ENCODE measurements at regions not wholly inside any gene's neighbourhood (a gene's known extent, or its start where the extent isn't known, plus 50 kb on each side); places are given as distances from the start of the nearest gene placed in this dataset.

GRCh38 chr12:126496201-126496600 is 1431.0 kb downstream of the AACS start:
- TF ChIP-seq, protein P1, sequence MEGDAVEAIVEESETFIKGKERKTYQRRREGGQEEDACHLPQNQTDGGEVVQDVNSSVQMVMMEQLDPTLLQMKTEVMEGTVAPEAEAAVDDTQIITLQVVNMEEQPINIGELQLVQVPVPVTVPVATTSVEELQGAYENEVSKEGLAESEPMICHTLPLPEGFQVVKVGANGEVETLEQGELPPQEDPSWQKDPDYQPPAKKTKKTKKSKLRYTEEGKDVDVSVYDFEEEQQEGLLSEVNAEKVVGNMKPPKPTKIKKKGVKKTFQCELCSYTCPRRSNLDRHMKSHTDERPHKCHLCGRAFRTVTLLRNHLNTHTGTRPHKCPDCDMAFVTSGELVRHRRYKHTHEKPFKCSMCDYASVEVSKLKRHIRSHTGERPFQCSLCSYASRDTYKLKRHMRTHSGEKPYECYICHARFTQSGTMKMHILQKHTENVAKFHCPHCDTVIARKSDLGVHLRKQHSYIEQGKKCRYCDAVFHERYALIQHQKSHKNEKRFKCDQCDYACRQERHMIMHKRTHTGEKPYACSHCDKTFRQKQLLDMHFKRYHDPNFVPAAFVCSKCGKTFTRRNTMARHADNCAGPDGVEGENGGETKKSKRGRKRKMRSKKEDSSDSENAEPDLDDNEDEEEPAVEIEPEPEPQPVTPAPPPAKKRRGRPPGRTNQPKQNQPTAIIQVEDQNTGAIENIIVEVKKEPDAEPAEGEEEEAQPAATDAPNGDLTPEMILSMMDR (IDR thresholded peaks at IDR 0.05; ENCODE audit: control insufficient read depth, insufficient read depth, low read depth, low read length, missing control alignments), result no peak

DNA sequence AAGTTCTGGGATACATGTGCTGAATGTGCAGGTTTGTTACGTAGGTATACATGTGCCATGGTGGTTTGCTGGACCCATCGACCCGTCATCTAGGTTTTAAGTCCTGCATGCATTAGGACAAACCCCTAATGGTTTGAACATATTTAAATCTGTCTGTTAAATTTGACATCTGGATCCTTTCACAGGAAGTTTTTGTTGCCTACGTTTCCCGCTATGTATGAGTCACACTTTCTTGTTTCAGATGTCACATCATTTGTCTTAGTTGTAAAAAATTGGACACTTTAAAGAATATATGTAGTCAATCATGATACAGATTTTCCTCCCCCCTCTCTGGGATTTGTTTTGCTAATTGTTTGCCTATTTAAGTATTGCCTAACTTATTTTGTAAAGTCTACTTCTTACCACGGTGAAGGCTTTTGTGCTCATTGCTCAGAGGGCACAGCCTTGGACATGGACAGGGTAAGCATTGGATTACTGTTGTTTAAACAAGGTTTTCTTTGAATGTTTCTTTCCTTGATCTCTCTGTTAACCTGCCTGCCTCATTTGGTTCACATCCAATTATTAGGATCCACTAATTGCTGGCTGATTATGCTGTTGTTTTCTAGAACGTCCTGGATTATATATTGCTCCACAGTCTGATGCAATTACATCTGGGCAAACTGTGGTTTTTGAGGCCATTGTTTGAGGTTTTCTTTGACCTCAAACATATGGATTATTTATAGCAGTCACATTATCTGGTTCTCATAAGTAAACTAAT is 1441.4 kb downstream of the AACS start:
- TF ChIP-seq, protein P1 (IDR thresholded peaks at IDR 0.05; ENCODE audit: control insufficient read depth, insufficient read depth, low read depth, low read length, missing control alignments), result no peak
- DNase-seq (ENCODE audit: low read depth), result no peak
- H3K4me3 ChIP-seq (ENCODE audit: control insufficient read depth, low read depth, low read length), result no peak overlapping the region

More at GRCh38 chr12:126496201-126496600, 1431.0 kb downstream of the AACS start:
- DNase-seq (ENCODE audit: low read depth), result no peak
- H3K4me3 ChIP-seq (ENCODE audit: control insufficient read depth, low read depth, low read length), result no peak overlapping the region

DNA sequence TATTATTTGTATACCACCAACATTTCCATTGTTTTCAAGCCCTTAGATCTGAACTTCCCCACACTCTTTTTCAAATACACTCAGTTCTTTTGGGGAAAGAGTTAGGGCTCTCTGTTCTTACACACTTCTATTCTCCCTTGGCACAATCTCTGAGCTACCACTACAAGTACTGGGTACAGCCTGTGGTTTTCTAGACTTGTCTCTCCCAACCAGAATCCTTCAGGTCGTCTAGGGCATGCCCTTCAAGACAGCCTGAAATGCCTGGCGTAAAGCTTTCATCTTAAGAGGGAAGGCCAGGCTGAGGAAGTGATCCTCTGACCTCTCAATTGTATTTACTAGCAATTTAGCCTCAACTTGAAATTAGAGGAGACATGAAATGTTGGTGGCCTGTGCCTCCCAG is 1442.0 kb downstream of the AACS start:
- H3K4me3 ChIP-seq (ENCODE audit: control insufficient read depth, low read depth, low read length), result no peak overlapping the region
- TF ChIP-seq, protein P1 (IDR thresholded peaks at IDR 0.05; ENCODE audit: control insufficient read depth, insufficient read depth, low read depth, low read length, missing control alignments), result no peak
- DNase-seq (ENCODE audit: low read depth), result no peak

DNA sequence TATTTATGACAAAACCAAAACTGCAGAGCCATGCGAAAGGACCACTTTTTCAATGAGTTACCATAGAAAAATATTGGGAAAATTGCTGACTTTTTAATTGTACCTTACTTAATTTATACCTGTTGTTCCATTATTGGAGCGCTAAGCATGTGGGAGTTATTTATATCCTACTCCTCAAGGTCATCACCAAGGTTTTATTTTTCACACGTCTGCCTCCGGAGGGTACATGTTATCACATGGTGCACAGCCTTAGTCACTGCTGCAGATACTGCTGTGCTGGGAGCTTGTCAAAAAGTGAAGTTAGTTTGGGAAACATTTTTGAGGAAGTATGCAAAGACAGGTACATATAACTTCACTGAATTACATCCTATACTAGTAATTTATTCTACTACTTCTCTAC is 1444.3 kb downstream of the AACS start:
- DNase-seq (ENCODE audit: low read depth), result no peak
- TF ChIP-seq, protein P1 (IDR thresholded peaks at IDR 0.05; ENCODE audit: control insufficient read depth, insufficient read depth, low read depth, low read length, missing control alignments), result no peak
- no peak overlapping the region for H3K4me3 ChIP-seq (ENCODE audit: control insufficient read depth, low read depth, low read length)

- TF ChIP-seq, protein P1 (IDR thresholded peaks at IDR 0.05; ENCODE audit: control insufficient read depth, insufficient read depth, low read depth, low read length, missing control alignments), result no peak
- no peak for DNase-seq (ENCODE audit: low read depth)
- no peak overlapping the region for H3K4me3 ChIP-seq (ENCODE audit: control insufficient read depth, low read depth, low read length)
Observed at GRCh38 chr12:126510630-126511029, 1445.4 kb downstream of the AACS start.

GRCh38 chr12:126512916-126513913 is 1448.0 kb downstream of the AACS start:
- TF ChIP-seq, protein P1 (IDR thresholded peaks at IDR 0.05; ENCODE audit: control insufficient read depth, insufficient read depth, low read depth, low read length, missing control alignments), result no peak
- no peak for DNase-seq (ENCODE audit: low read depth)
- H3K4me3 ChIP-seq (ENCODE audit: control insufficient read depth, low read depth, low read length), result no peak overlapping the region
